ENCODE measurements at regions not wholly inside any gene's neighbourhood (a gene's known extent, or its start where the extent isn't known, plus 50 kb on each side); places are given as distances from the start of the nearest gene placed in this dataset.

DNA sequence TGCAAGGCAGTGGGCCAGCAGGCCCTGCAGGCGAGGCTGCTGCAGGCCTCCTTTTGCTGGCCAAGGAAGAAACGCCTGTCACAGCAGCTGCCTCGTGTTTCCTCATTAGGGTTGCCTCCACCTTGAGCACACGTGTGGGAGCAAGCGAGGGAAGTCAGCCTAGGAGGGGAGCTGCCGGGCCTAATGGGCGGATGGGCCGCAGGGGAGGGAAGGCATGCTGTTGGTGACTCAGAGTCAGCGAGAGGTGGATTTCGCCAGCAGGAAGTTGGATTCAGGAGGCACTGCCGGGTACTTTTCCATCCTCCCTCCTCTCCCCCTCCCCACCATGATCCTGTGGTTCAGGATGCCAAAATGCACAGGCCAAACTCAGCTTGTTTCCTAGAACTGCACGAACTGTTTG is 498.7 kb downstream of the METTL15 start:
- DNase-seq (ENCODE audit: low read depth) = no peak

GRCh38 chr11:28599656-28600055 is 491.5 kb downstream of the METTL15 start:
- no peak for DNase-seq (ENCODE audit: low read depth)

GRCh38 chr11:28598531-28598930 is 490.3 kb downstream of the METTL15 start:
- DNase-seq (ENCODE audit: low read depth) = no peak

DNA sequence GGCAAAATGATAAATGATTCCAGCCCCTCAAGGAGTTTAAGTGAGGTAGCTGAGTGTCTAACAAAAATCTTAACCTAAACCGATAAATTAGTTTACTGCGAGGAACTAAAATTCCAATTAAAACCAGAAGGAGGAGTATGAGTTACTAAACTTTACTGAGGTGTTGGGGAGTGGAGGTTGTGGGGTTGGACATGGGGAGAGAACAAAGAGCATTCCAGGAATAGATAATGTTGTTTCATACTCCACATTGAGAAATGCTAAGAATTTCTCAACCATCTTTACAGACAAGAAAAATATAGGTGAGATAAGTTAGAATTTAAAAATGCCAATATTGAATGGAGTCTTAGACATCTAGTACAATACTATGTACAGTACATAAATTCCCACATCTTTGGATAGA is 488.6 kb downstream of the METTL15 start:
- no peak for DNase-seq (ENCODE audit: low read depth)

DNA sequence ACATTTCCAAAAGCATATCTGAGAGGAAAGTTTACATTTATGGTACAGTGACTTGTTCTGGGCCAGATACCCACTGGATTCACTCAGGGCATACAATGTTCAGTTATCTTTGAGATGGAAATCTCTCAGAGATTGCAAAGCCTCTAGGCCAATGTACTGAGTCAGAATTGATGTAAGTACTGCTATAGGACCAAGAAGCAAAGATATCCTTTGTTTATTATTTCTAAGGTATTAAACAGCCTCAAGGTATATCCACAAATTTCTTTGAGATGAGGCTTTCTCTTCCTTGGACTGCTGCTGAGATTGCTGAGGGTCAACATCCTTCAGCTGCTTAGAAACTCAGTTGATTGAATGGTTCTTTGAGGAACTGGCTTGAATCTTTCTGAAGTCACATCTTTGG is 484.0 kb downstream of the METTL15 start:
- DNase-seq (ENCODE audit: low read depth) = no peak

DNA sequence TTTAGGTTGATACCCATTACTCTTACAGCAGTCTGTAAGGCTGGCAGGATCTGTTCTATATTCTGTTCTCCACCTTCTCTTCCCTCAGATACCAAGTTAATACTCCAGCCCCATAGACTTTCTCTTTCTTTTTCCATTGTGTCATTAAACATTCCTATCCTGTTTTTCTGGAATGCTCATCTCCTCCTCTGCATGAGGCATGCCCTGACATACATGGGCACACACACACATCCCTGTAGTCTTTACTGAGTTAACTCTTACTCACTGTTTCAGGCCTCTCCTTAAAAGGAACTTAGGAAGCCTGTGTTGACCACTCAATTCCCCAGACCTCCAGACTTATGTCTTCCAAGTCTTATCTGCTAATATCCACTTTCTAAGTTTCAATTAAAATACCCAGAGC is 476.8 kb downstream of the METTL15 start:
- DNase-seq (ENCODE audit: low read depth) = no peak

DNA sequence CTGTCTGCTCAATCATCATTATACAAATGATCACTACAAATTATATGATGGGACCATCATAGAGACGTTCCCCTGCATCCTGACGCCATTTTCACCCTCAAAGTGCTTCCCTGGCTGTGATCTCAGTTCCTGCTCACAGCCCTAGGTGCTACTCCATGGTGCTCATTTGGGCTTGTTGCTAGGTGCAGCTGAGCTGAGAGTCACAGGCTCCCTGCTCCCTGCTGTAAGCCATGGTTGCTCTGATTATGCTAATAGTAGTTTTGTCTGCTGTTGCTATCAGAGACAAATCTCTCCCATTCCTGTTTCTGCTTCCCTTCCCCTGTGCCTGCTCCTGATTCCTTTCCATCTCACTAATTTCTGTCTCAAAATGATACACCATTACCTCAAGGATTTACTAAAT is 474.3 kb downstream of the METTL15 start:
- DNase-seq (ENCODE audit: low read depth) = no peak

GRCh38 chr11:28581286-28582242 is 473.4 kb downstream of the METTL15 start:
- no peak for DNase-seq (ENCODE audit: low read depth)

DNA sequence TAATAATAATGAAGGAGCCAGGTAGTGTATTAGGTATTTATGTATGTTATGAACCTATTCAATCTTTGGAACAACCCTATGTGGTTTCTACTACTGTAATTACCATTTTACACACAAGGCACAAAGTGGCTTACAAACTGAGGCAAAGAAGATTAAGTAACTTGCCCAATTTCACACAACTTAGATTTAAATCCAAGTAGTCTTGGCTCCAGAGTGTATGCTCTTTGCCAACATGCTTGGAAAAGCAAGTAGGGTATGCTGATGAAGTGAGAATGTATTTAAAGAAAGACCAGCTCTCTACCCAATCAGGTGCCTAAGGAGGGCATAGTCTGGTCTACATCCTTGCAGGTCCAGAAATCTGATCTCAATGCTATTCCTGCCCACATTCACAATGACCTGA is 463.2 kb downstream of the METTL15 start:
- DNase-seq (ENCODE audit: low read depth) = no peak

- no peak for DNase-seq (ENCODE audit: low read depth)
These were observed 460.9 kb downstream of the METTL15 start for GRCh38 chr11:28569106-28569505.

DNA sequence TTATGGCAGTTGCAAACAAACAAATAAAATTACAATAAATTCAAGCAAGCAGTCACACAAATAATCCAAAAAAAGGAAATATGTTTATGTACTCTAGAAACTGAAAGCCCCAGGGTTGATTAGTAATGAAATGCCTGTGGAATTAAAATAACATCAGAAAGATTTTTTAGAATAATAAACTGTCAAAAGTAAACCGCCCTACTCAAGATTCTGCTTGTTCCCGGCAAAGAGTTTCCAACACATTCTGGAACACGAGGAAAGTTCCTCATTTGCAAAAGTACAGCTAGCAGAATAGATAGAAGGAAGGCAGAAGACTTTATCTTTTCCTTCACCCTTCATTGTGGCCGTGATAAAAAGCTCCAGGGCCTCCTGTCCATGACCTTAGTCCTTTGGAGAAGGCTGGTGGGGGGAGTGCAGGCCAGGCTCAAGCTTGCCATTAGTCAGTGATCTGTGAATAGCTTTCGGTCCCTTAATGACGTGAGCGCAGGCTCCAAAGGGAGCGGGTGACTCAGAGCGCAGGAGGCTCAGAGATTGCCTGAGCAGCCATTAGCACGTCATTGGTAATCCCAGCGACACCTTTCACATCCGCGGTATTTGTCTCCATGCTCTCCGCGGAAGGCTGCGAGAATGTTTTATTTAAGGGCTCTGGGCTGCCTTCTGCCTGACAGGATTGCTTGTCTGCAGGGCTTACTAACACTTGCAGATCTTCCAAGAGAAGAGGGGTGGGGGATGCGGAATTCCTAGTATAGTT is 458.3 kb downstream of the METTL15 start:
- peak; percentile 82 for DNase-seq (ENCODE audit: low read depth)

DNA sequence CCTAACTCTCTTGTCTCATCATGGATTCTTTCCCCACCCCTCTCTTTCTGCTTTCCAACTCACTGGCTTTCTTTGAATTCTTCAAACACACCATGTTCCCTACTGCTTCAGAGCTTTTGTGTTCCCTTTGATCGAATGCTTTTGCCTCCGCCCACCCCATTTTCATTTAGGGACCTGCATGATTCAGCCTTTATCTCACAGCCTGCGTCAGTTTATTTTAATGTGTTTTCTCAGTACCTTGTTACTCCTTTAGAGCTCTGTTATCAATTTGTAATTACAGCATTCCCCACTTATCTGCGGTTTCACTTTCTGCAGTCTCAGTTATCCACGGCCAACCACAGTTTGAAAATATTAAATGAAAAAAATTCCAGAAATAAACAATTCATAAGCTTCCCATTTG is 451.3 kb downstream of the METTL15 start:
- no peak for DNase-seq (ENCODE audit: low read depth)

DNA sequence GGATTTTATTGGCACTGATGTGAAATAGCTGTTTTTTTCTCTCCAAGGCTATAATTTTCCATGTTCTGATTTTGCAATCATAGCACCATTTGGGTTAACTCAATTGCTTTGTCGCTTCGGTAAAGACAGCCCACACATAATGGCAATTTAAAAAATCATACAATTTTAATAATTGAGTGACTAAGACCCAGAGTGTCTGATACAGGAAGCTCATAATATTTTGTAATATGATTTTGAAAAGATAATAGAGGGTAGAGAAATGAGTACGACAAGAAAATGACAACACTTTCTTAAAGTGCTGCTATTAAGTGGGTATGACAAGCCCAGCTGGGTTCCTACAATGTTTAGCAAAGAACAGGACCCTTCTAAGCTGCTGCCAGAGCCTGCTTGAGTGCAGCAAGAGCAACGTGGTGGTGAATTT is 439.1 kb downstream of the METTL15 start:
- DNase-seq (ENCODE audit: low read depth) = no peak

DNA sequence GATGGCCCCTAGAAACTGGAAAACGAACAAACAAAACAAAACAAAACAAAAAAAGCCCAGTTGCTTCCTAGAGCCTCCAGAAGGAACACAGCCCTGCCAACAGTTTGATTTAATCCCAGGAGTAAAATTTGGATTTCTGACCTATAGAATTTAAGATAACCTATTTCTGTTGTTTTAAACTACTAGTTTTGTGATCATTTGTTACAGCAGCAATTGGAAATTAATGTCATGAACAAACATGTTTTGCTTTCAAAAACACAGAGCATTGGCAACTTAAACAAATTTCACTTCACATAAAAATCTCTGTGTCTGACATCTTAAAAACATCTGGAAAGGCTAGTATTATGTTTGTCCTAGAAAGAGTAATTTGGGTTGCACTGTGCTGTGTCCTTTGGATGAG is 437.3 kb downstream of the METTL15 start:
- DNase-seq (ENCODE audit: low read depth) = no peak

DNA sequence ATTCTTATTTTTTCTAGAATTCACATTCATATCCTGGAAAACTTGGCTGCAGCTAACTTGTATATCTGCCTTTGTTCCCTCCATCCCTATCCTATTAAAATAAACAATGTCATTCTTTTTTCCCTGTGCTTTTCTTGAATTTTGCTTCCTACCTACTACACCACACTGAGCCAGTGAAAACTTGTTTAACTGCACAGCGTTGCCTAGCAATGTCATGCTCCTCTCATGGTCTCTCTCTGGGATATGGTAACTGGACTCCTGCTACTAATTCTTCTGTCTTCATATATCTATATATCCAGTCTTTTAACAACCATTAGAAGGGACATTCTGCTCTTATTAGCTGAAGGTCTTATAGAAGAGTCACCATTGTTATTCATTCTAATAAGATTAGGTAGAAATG is 434.4 kb downstream of the METTL15 start:
- no peak for DNase-seq (ENCODE audit: low read depth)

GRCh38 chr11:28539239-28540030 is 431.2 kb downstream of the METTL15 start:
- no peak for DNase-seq (ENCODE audit: low read depth)

- no peak for DNase-seq (ENCODE audit: low read depth)
These were observed 429.6 kb downstream of the METTL15 start for GRCh38 chr11:28537822-28538221.

- DNase-seq (ENCODE audit: low read depth) = no peak
These were observed 428.5 kb downstream of the METTL15 start for GRCh38 chr11:28536504-28537267.

GRCh38 chr11:28535677-28536076 is 427.5 kb downstream of the METTL15 start:
- no peak for DNase-seq (ENCODE audit: low read depth)

DNA sequence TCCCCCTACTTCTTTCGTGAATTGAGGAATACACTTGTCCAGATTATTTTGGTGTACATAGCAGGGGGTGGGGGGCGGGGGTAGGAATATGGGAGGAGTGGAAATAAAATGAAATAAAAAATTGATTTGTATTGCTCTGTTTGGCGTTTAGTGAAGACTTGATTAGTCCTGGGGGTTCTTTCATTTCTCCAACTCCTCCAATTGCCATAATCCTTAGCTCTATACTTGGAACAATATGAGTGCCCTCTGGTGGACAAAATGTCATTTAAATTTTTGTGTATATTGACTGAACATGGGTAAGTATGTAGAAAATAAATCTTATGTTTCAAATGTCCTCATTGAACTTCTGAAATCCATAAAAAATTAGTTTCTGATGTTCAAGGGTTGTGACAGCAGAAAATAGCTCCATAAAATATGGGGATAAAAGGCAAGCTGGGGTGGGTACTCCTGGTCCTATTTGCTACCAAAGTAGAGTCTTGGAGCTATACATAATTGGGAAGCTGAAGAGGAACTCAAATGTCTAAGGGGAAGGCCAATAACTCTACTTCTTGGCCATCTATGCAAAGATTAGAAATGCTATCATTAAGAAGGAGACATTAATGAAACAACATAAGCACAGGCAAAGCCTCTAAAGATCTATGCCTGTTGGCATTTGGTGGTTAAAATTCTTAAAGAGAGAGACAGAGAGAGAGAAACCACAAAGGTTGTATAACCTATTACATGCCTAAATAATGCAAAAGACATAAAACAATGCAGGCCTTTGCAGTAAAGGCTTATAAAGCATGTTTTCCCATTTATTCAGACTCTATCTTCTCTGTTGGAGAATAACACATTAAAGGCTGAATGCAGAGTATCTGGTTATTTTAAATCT is 421.6 kb downstream of the METTL15 start:
- DNase-seq (ENCODE audit: low read depth) = peak; percentile 62

- no peak for DNase-seq (ENCODE audit: low read depth)
These were observed 420.9 kb downstream of the METTL15 start for GRCh38 chr11:28529046-28529445.

Data from HS-27A (cell line).